Neuronal stem cell (in vitro differentiated cells): ENCODE measurements at regions not wholly inside any gene's neighbourhood (a gene's known extent, or its start where the extent isn't known, plus 50 kb on each side); places are given as distances from the start of the nearest gene placed in this dataset.

Source experiments
- DNase-seq: peaks from one replicate; pipeline ENCODE4 v3.0.0-alpha.2; 2013; ENCODE audit warnings: low spot score
- H2AFZ ChIP-seq: one replicate; pipeline ENCODE4 v1.6.1; 2013; ENCODE audit warnings: mild to moderate bottlenecking, low read length, inconsistent platforms
- H2AK5ac ChIP-seq: 2 replicates; pipeline ENCODE4 v1.6.1; 2013; ENCODE audit warnings: low read depth, mild to moderate bottlenecking, inconsistent platforms, low read length, moderate library complexity, mixed read lengths
- H2BK120ac ChIP-seq: 2 replicates; pipeline ENCODE4 v1.6.1; 2013; ENCODE audit warnings: low read depth, mild to moderate bottlenecking, inconsistent platforms, low read length, moderate library complexity, mixed read lengths
- H2BK12ac ChIP-seq: one replicate; pipeline ENCODE4 v1.6.1; 2013; ENCODE audit warnings: low read length, inconsistent platforms
- H2BK15ac ChIP-seq: 2 replicates; pipeline ENCODE4 v1.6.1; 2013; ENCODE audit warnings: mild to moderate bottlenecking, low read length, inconsistent platforms, mixed read lengths
- H2BK5ac ChIP-seq: one replicate; pipeline ENCODE4 v1.6.1; 2013; ENCODE audit warnings: inconsistent platforms, mild to moderate bottlenecking, low read length, moderate library complexity
- H3K14ac ChIP-seq: one replicate; pipeline ENCODE4 v1.6.1; 2013; ENCODE audit warnings: low read length, inconsistent platforms
- H3K18ac ChIP-seq: 2 replicates; pipeline ENCODE4 v1.6.1; 2013; ENCODE audit warnings: low read length, inconsistent platforms
- H3K23ac ChIP-seq: 2 replicates; pipeline ENCODE4 v1.6.1; 2013; ENCODE audit warnings: low read depth, mild to moderate bottlenecking, mixed read lengths, low read length, inconsistent platforms; ENCODE audit not compliant: poor library complexity
- H3K27ac ChIP-seq: replicated peaks from 3 replicates; pipeline ENCODE4 v1.5.1; 2013; ENCODE audit warnings: low read length, inconsistent platforms
- H3K27me3 ChIP-seq, 3 experiments: 2 replicates each; pipeline ENCODE4 v1.6.1; 2013; ENCODE audit warnings: low read length in 3 of 3, mild to moderate bottlenecking in 2 of 3, inconsistent platforms in 1 of 3, low read depth in 1 of 3, mixed read lengths in 1 of 3, moderate library complexity in 1 of 3; ENCODE audit not compliant: control insufficient read depth in 3 of 3, insufficient read depth in 3 of 3
- H3K36me3 ChIP-seq, 2 donors: replicated peaks in 1 of 2; 2 replicates each; pipeline ENCODE4 v1.6.1; 2013; ENCODE audit warnings: low read length in 2 of 2; ENCODE audit not compliant: control insufficient read depth in 2 of 2, insufficient read depth in 2 of 2
- H3K4ac ChIP-seq: 2 replicates; pipeline ENCODE4 v1.6.1; 2013; ENCODE audit warnings: inconsistent platforms, mild to moderate bottlenecking, low read length, moderate library complexity
- H3K4me1 ChIP-seq, 2 donors: 1 replicate in 1 of 2; 2 replicates in 1 of 2; pipeline ENCODE4 v1.6.1; 2013; ENCODE audit warnings: low read length in 2 of 2, low read depth in 1 of 2; ENCODE audit not compliant: control insufficient read depth in 2 of 2, insufficient read depth in 1 of 2
- H3K4me2 ChIP-seq: one replicate; pipeline ENCODE4 v1.6.1; 2013; ENCODE audit warnings: mild to moderate bottlenecking, low read length, inconsistent platforms; ENCODE audit not compliant: insufficient read depth, poor library complexity, severe bottlenecking
- H3K4me3 ChIP-seq, 2 donors: 2 replicates each; pipeline ENCODE4 v1.5.1; 2013; ENCODE audit warnings: low read length in 2 of 2, mild to moderate bottlenecking in 2 of 2, inconsistent platforms in 1 of 2, moderate library complexity in 1 of 2
- H3K79me1 ChIP-seq: one replicate; pipeline ENCODE4 v1.6.1; 2013; ENCODE audit warnings: low read depth, mild to moderate bottlenecking, inconsistent platforms, low read length, moderate library complexity
- H3K9ac ChIP-seq: one replicate; pipeline ENCODE4 v1.6.1; 2013; ENCODE audit warnings: mild to moderate bottlenecking, low read depth, low read length, inconsistent platforms; ENCODE audit not compliant: poor library complexity
- H3K9me3 ChIP-seq, 2 donors: replicated peaks in 1 of 2; 2 replicates each; pipeline versions ENCODE3 to v1.6.1; 2013; ENCODE audit warnings: low read length in 2 of 2, mild to moderate bottlenecking in 2 of 2, inconsistent platforms in 1 of 2, low read depth in 1 of 2, mixed read lengths in 1 of 2, moderate library complexity in 1 of 2; ENCODE audit not compliant: control insufficient read depth in 2 of 2, insufficient read depth in 1 of 2
- H4K8ac ChIP-seq: one replicate; pipeline ENCODE4 v1.6.1; 2013; ENCODE audit warnings: low read depth, mild to moderate bottlenecking, inconsistent platforms, low read length, moderate library complexity
- H4K91ac ChIP-seq: one replicate; pipeline ENCODE4 v1.6.1; 2013; ENCODE audit warnings: low read length, low read depth, mild to moderate bottlenecking, inconsistent platforms; ENCODE audit not compliant: poor library complexity
- WGBS, 2 donors: extraction: QIAGEN DNeasy Blood & Tissue Kit; methylation state at CpG; one replicate each; pipeline ENCODE4 v1.1.7; 2013; ENCODE audit warnings: missing lambda C conversion rate in 2 of 2, mixed read lengths in 1 of 2; ENCODE audit not compliant: insufficient read length in 2 of 2, insufficient replicate concordance in 1 of 2; ENCODE audit errors: extremely low coverage in 2 of 2; 5-methylcytosine and 5-hydroxymethylcytosine counted together

DNA sequence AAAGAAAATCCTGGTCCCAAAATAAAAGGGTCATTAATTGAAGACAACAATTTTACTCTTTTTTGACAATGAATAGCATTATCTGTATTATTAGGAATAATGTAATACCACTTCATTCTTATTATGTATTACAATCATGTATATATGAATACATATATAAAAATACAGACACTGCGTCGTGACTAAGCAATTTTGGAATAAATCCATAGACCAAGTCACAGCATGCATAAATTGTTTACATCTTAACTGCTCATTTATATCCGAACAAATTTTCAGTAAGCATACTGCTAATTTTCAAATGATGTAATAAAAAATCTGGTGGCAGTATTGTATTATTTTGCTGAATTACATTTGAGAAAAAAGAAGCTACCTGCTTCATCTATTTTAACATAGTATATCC is 321.6 kb upstream of the PITX2 start:
- H2BK12ac ChIP-seq = no peak overlapping the region
- H3K27ac ChIP-seq = no peak overlapping the region
- no peak overlapping the region for H2AK5ac ChIP-seq
- no peak overlapping the region for H3K23ac ChIP-seq
- H4K8ac ChIP-seq = no peak overlapping the region
- H3K36me3 ChIP-seq = no peaks in the 10 kb centered on the region
- no peak for DNase-seq
- no peak overlapping the region for H4K91ac ChIP-seq
- H3K4me1 ChIP-seq = no peaks in the 10 kb centered on the region
- H3K4me2 ChIP-seq = no peak overlapping the region
- no peaks in the 10 kb centered on the region for H3K27me3 ChIP-seq
- WGBS, 2 donors = no CpG with 5 or more reads among the region's 3 CpGs
- no peak overlapping the region for H2BK15ac ChIP-seq
- no peak overlapping the region for H3K4ac ChIP-seq
- no peak overlapping the region for H3K14ac ChIP-seq
- H2BK5ac ChIP-seq = no peak overlapping the region
- H3K9me3 ChIP-seq = no peaks in the 10 kb centered on the region
- no peaks in the 10 kb centered on the region for H3K79me1 ChIP-seq
- H3K9ac ChIP-seq = no peak overlapping the region
- H2BK120ac ChIP-seq = no peak overlapping the region
- H3K18ac ChIP-seq = no peak overlapping the region
- H3K4me3 ChIP-seq = no peak overlapping the region
- H2AFZ ChIP-seq = no peak overlapping the region

DNA sequence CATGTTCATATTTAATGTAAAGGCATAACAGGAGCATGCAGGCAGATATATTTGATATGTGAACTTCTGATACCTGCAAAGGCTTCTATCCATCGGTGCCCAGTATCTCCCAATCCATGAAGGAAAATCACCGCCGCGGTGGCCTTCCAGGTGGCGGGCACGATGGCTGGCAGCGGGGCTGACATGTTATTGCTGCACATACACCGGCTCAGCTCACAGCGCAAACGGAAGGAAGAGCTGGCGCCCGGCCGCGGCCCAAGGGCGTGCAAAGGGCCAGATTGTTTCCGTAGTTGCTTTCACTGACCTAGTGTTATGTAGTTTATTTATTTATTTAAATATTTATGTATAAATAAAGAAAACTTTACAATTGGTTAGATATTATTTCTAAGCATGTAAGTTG is 322.7 kb upstream of the PITX2 start:
- H2BK12ac ChIP-seq = no peak overlapping the region
- no peak overlapping the region for H3K23ac ChIP-seq
- no peak overlapping the region for H3K18ac ChIP-seq
- DNase-seq = no peak
- H3K36me3 ChIP-seq = no peaks in the 10 kb centered on the region
- no peak overlapping the region for H3K14ac ChIP-seq
- H3K27ac ChIP-seq = no peak overlapping the region
- H3K9me3 ChIP-seq = no peaks in the 10 kb centered on the region
- H4K91ac ChIP-seq = no peak overlapping the region
- no peak overlapping the region for H2BK120ac ChIP-seq
- H3K4me2 ChIP-seq = no peak overlapping the region
- no peak overlapping the region for H3K4me3 ChIP-seq
- H2BK5ac ChIP-seq = no peak overlapping the region
- no peak overlapping the region for H2BK15ac ChIP-seq
- H2AK5ac ChIP-seq = no peak overlapping the region
- no peaks in the 10 kb centered on the region for H3K27me3 ChIP-seq
- no peak overlapping the region for H3K4ac ChIP-seq
- H2AFZ ChIP-seq = no peak overlapping the region
- WGBS, 2 donors = no CpG with 5 or more reads among the region's 16 CpGs
- H3K4me1 ChIP-seq = no peaks in the 10 kb centered on the region
- H3K79me1 ChIP-seq = no peaks in the 10 kb centered on the region
- H3K9ac ChIP-seq = no peak overlapping the region
- no peak overlapping the region for H4K8ac ChIP-seq

DNA sequence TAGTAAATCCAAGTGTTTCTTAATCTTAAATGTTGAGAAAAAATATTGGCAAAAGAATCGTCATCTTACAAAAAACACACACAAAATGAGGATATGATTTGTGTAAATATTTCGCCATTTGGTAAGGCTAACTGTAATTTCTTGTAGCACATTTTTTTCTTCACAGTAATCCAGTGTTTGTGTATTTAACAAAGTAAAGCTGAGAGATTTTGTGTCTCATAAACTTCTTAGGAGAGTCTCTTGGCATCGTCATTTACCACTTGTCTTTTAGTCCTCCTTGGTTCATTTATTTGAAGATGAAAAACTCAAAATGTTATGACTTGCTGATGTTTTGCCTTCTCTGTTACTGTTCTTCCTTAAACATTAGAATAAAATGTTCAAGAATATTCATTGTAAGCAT is 326.7 kb upstream of the PITX2 start:
- H2BK15ac ChIP-seq = no peak overlapping the region
- H3K79me1 ChIP-seq = no peaks in the 10 kb centered on the region
- H3K18ac ChIP-seq = no peak overlapping the region
- H2BK12ac ChIP-seq = no peak overlapping the region
- no peak overlapping the region for H3K4ac ChIP-seq
- no peak overlapping the region for H3K23ac ChIP-seq
- no peaks in the 10 kb centered on the region for H3K4me1 ChIP-seq
- no peak overlapping the region for H2BK120ac ChIP-seq
- H3K9me3 ChIP-seq = no peaks in the 10 kb centered on the region
- H2AK5ac ChIP-seq = no peak overlapping the region
- DNase-seq = no peak
- H3K4me3 ChIP-seq = no peak overlapping the region
- H3K4me2 ChIP-seq = no peak overlapping the region
- no peaks in the 10 kb centered on the region for H3K27me3 ChIP-seq
- H2AFZ ChIP-seq = no peak overlapping the region
- no peak overlapping the region for H4K8ac ChIP-seq
- no peak overlapping the region for H4K91ac ChIP-seq
- H2BK5ac ChIP-seq = no peak overlapping the region
- no CpG with 5 or more reads among the region's 3 CpGs for WGBS, 2 donors
- H3K27ac ChIP-seq = no peak overlapping the region
- no peak overlapping the region for H3K9ac ChIP-seq
- H3K14ac ChIP-seq = no peak overlapping the region
- H3K36me3 ChIP-seq = no peaks in the 10 kb centered on the region

DNA sequence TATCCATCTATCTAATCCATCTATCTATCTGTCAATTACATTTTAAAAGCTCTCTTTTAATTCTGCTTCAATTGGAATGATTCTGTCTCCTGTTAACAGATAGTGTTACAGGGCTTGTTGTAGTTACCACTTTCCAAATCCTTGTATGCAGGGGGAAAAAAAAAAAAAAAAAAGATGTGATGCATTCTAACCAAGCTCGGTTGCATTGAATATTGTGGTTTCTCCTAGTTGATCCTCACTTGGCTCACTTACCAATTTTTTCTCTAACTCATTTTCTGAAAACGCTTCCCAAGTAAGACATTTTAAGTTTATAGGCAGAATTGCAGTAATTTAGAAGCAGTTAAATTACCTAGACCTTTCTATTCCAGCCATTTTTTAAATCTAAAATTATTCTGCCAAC is 327.9 kb upstream of the PITX2 start:
- Histone ChIP-seq H2AFZ (no peak overlapping the region), H3K4me2 (no peak overlapping the region), H4K8ac (no peak overlapping the region), H3K4me3 (no peak overlapping the region), H3K23ac (no peak overlapping the region), H2BK5ac (no peak overlapping the region), H3K9me3 (no peaks in the 10 kb centered on the region), H3K14ac (no peak overlapping the region), H3K27me3 (no peaks in the 10 kb centered on the region), H3K18ac (no peak overlapping the region), H3K36me3 (no peaks in the 10 kb centered on the region), H3K9ac (no peak overlapping the region), H4K91ac (no peak overlapping the region), H2BK15ac (no peak overlapping the region), H3K27ac (no peak overlapping the region), H2BK12ac (no peak overlapping the region), H3K4me1 (no peaks in the 10 kb centered on the region), H2BK120ac (no peak overlapping the region), H3K4ac (no peak overlapping the region), H3K79me1 (no peaks in the 10 kb centered on the region), H2AK5ac (no peak overlapping the region)
- no peak for DNase-seq
- WGBS, 2 donors = no CpG with 5 or more reads among the region's 2 CpGs
